HG03045 (cell line): ENCODE measurements at regions not wholly inside any gene's neighbourhood (a gene's known extent, or its start where the extent isn't known, plus 50 kb on each side); places are given as distances from the start of the nearest gene placed in this dataset.
"Not testable (repeated sequence)": the region's sequence is repeated elsewhere in the genome, so short reads cannot be mapped to it uniquely, and the experiment has no call there.

Experiments
- ATAC-seq: cut with Tn5 transposase; IDR thresholded peaks from one replicate; pipeline ENCODE4 v1.9.1; 2021; ENCODE audit warnings: mild to moderate bottlenecking, moderate library complexity; ENCODE audit not compliant: unreplicated experiment

GRCh38 chr15:45804028-45804427 lies 169.2 kb downstream of the SQOR start:
- ATAC-seq: no peak

DNA sequence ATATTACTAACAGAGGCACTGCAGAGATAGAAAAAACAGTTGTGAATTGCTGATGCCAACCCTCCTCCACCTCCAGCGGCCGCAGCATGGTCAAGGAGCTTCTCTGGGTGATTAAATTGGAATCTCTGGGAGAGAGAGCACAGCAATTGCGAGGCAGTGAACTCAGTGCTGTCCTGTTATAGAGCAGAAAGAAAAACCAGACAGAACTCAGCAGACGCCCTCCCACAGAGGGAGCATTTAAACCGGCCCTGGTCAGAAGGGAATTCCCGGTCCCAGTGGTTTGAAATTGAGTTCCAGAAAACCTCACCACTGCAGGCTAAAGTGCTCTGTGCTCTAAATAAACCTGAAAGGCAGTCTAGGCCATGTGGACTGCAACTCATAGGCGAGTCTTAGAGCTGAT lies 175.4 kb downstream of the SQOR start:
- no peak for ATAC-seq

DNA sequence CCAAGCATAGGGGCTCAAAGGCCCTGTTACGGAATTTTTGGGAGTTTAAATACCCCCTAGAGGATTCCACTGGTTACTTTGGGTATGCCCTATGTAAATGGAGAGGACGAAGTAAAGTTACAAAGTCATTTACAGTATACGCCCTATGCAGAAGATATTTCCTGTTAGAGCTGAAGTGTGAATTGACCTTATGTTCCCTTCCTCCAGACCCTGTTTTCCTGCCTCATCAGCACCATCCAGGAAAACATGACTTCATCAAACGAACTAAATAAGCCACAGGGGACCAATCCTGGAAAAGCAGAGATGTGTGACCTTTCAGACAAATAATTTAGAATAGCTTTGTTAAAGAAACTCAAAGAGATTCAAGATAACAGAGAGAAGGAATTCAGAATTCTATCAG lies 177.4 kb downstream of the SQOR start:
- ATAC-seq: no peak

DNA sequence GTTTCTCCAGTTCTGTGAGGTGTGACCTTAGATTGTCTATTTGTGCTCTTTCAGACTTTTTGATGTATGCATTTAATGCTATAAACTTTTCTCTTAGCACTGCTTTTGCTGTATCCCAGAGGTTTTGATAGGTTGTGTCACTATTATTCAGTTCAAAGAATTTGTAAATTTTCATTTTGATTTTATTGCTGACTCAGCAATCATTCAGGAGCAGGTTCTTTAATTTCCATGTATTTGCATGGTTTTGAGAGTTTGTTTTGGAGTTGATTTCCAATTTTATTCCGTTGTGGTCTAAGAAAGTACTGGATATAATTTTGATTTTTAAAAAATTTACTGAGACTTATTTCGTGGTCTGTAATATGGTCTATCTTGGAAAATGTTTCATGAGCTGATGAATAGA lies 182.7 kb downstream of the SQOR start:
- ATAC-seq: not testable (repeated sequence)

DNA sequence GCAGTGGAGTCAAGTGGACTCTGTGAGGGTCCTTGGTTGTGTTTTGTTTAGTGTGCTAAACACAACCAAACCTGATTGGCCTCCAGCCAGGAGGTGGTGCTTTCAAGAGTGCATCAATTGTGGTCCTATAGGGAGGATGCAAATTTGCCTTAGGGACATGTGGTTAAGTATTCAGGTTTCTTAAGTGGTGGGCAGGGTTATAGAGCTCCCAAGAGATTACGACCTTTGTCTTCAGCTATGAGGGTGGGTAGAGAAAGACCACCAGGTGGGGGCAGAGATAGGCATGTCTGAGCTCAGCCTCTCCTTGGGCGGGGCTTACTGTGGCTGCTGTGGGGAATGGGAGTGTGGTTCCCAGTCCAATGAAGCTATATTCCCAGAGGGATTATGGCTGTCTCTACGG lies 186.6 kb downstream of the SQOR start:
- ATAC-seq: no peak

- not testable (repeated sequence) for ATAC-seq
Observed at GRCh38 chr15:45822968-45823367, 188.1 kb downstream of the SQOR start.

DNA sequence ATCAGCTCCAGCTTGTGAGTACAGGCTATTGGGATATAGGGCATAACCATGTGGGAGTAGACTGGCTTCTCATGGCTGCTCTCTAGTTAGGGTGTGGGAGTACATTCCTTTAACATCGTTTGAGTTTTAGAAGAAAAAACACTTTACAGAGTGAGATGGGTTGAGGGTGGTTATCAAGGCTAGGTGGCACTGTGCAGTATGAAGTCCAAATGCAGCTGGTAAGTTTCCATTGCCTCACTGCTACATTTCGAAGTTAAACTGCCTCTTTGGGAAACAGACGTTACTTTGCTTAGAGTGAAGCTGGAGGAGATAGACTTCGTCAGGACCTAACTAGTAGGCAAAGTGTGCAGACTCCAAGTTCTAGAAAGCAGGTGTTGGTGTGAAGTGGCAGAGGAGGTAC lies 192.4 kb downstream of the SQOR start:
- ATAC-seq: no peak

DNA sequence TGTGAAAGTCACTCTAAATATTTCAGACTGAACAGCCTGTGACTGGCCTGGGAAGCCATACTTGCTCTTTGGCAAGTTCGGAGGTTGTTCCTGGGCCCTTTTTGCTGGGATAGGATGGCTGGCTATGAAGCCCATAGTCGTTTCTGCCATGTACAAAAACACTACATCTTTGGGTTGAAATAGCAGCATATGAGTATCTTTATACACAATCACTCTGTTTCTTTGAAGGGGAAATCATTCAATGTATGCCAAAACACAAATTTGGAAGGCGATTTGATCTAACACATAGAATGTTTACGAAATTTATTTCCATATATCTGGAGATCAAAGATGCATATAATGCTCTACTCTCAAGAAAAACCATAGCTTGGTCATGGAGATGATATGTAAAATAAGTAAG lies 192.9 kb downstream of the SQOR start:
- ATAC-seq: no peak

- ATAC-seq: no peak
Observed at GRCh38 chr15:45829336-45830153, 194.7 kb downstream of the SQOR start.

DNA sequence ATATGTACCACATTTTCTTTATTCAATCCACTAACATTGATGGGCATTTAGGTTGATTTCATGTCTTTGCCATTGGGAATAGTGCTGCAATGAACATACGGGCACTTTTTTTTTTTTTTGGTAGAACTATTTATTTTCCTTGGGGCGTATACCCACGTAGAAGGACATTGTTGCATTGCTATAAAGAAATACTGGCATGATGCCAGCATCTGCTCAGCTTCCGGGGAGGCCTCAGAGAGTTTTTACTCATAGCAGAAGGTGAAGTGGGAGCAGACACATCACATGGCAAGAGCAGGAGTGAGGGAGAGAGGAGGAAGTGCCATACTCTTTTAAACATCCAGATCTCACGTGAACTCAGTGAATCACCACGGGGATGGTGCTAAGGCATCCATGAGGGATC lies 197.0 kb downstream of the SQOR start:
- ATAC-seq: no peak

- ATAC-seq: no peak
Observed at GRCh38 chr15:45834622-45835021, 199.8 kb downstream of the SQOR start.

DNA sequence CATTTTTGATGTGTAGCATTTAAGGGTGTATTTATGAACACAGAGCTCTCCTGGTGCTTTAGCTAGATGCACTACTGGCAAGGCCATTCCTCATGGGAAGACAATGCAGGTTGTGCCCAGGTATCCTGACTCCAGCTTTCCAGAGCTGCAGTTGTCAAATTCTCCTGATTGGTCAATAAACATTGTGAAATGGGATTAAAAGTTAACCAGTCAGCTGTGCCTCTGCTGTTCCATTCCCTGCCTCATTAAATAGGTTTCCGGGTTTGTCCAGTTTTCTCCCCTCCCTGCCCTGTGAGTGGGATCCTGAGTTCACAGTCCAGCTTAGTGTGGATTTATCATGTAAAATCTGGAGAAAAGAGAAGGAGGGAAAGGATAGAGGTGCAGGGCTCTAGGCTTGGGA lies 207.3 kb downstream of the SQOR start:
- ATAC-seq: no peak

- ATAC-seq: no peak
Observed at GRCh38 chr15:45847645-45848044, 212.8 kb downstream of the SQOR start.

- ATAC-seq: no peak
Observed at GRCh38 chr15:45849136-45849535, 214.3 kb downstream of the SQOR start.

DNA sequence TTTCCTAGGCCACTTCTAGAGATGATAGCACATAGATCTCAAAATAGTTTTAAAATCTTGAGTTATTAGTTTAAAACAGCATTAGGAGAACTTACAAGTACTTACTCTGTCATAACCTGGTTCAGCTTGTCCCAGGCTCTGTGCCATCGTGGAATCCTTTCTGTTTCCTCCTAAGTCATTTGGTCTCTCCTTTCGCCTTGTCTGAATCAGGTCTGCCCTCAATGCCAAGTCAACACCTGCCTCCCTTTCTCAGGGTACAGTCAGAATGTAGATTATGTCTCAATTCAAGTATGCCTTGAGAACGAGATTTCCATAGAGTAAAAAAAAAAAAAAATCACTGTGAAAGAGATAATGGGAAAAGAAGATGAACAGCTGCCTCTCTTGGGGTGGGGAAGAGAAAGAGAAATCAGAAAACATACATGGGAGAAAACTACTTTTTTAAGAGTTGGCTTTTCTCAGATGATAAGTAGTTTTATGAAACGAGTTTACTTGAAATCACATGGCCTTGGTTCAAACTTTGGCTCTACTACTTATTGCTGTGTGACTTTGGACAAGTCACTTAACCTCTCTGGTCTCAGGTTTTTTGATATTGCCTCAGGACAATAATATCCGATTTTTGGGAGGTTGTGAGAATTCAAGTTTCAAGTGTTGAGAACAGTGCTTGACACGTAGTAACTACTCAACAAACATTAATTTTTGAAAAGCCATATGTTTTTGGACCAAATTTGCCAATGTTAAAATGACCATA lies 219.8 kb downstream of the SQOR start:
- no peak for ATAC-seq

DNA sequence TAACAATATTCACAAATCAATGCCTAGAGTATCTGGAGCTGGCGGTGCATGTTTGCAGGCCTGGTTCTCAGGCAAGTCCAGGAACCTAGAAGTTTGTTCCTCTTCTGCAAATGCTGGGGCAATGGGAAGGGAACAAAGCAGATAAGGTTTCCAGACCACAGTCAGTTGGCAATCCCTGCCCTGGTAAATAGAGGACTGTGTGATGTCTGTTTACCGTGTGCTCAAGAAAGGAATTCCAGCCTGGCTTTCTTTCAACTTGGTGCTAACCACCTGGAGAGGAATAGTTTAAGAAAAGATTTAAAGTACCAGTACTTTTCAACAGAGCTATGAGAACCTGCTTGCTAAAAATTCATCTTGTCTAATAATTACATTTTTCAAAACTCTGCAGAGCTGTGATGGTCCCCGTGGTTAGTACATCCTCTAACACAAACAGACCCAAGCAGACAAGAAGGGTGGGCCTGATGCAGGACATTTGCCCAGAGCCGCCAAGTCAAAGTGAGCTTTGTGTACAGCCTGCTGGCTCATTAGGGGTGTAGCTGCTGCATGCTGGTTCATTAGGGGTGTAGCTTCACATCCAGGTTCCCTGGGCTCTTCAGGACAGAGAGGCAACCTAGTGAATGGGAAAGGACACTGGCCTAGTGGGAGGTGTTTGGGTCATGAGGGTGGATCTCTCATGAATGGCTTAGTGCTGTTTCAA lies 220.5 kb downstream of the SQOR start:
- no peak for ATAC-seq

- ATAC-seq: no peak
Observed at GRCh38 chr15:45855907-45856579, 221.2 kb downstream of the SQOR start.

DNA sequence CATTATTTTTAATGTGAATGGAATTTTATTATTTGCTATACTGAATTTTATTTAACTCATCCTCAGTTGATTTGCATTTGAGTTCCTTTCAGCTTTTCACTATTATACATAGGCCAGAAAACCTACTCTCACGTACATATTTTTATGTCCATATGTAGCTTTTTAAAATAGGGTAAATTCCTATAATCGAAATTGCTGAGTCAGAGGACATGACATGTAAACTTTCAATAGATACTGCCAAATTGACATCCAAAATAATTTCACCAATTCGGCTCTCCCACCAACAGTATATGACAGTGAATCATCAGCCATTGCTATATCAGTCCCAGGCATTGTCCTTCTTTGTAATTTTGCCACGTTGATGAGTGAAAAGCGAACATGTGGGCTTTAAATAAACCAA lies 222.5 kb downstream of the SQOR start:
- no peak for ATAC-seq

GRCh38 chr15:45858491-45858890 lies 223.7 kb downstream of the SQOR start:
- ATAC-seq: no peak

DNA sequence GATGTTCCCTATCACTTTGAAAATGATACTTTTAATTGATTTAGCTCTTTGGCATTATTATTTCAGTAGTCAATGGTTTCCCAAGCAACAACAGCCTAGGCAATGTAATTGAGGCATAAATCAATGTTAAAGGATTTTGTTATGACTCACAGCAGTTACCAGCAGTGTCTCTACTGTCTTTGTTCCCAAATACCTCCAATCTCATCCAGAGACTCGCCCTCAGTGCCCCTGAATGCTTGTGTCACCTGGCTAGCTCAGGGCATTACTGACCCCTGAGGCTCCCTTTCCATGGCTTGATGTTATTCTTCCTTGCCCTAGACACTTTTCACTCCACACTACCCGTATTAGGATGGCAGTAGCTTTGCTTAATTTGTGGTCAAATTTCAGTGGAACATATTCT lies 227.2 kb downstream of the SQOR start:
- no peak for ATAC-seq

DNA sequence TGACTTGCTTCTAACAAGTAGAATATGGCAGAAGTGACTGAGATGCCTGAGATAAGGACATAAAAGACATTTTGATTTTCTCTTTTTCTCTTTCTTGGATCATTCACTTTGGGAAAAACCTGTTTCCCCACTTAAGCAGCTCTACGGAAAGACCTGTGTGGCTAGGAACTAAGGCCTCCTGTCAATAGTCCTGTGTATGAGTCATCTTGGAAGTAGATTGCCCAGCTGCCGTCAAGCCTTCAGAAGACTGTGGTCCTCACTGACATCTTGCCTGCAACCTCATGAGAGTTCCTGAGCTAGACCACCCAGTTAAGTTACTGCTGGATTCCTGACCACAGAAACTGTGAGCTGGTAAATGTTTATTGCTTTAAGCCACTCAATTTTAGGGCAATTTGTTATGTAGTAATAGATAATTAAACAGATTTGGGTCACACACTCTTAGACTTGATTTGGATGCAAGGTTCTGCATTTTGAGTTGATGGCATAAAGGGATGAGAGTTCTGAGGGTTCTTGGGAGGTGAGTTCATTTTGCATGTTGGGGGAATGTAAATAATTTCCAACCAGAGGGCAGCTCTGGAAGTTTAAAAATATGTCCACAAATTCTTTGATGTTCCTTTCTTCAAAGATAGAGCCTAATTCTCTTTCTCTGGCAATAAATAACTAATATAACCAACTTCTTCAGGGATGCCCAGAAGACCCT lies 229.2 kb downstream of the SQOR start:
- no peak for ATAC-seq
